ENCODE measurements at regions not wholly inside any gene's neighbourhood (a gene's known extent, or its start where the extent isn't known, plus 50 kb on each side); places are given as distances from the start of the nearest gene placed in this dataset.
"Not testable (repeated sequence)": the region's sequence is repeated elsewhere in the genome, so short reads cannot be mapped to it uniquely, and the experiment has no call there.

GRCh38 chr3:16072420-16073110, 101.9 kb upstream of the GALNT15 start:
- H3K27ac ChIP-seq (ENCODE audit: control insufficient read depth, insufficient read depth, low read length), result peak overlapping the region; percentile 50
- no peak overlapping the region for H3K4me2 ChIP-seq (ENCODE audit: control insufficient read depth, extremely low read depth, insufficient read depth, low read depth, low read length)
- H3K9ac ChIP-seq (ENCODE audit: control insufficient read depth, extremely low read depth, insufficient read depth, low read length), result no peak overlapping the region
- FAIRE-seq (no peak), DNase-seq (ENCODE audit: low read depth, low spot score) (no peak)
- no peaks in the 10 kb centered on the region for H3K79me2 ChIP-seq (ENCODE audit: control insufficient read depth, insufficient read depth, low read length)
- no peaks in the 10 kb centered on the region for H3K9me1 ChIP-seq (ENCODE audit: control insufficient read depth, extremely low read depth, insufficient read depth, low read length)
- no peak overlapping the region for H3K4me3 ChIP-seq (ENCODE audit: control insufficient read depth in 2 of 3, extremely low read depth in 1 of 3, insufficient read depth in 2 of 3, low read depth in 1 of 3, low read length in 3 of 3)
- no peaks in the 10 kb centered on the region for H4K20me1 ChIP-seq (ENCODE audit: control insufficient read depth, extremely low read depth, insufficient read depth, low read length)
- no peaks in the 10 kb centered on the region for H3K9me3 ChIP-seq (ENCODE audit: control insufficient read depth, low read depth, low read length)
- H3K27me3 ChIP-seq (ENCODE audit: control insufficient read depth, extremely low read depth, insufficient read depth, low read length), result no peaks in the 10 kb centered on the region
- dilution Hi-C loops (cut with MboI; ENCODE audit: extremely low pct_ligation_motif_present, low sequenced_read_pairs), result no loop called here
- H3K36me3 ChIP-seq (ENCODE audit: control insufficient read depth in 2 of 2, extremely low read depth in 1 of 2, insufficient read depth in 2 of 2, low read length in 2 of 2), result no peaks in the 10 kb centered on the region
- H2AFZ ChIP-seq (ENCODE audit: control insufficient read depth, low read length), result no peak overlapping the region
- TF ChIP-seq EZH2 (IDR thresholded peaks at IDR 0.05; ENCODE audit: low read length) (no peak), CTCF (optimal IDR thresholded peaks at IDR 0.05 in 1 of 3, IDR thresholded peaks at IDR 0.05 in 1 of 3, conservative IDR thresholded peaks at IDR 0.05 in 1 of 3; ENCODE audit: extremely low read depth in 1 of 3, insufficient read depth in 2 of 3, low read length in 3 of 3) (no peak)
- peaks cover 57% of the 10 kb centered on the region for H3K4me1 ChIP-seq (ENCODE audit: control insufficient read depth, extremely low read depth, insufficient read depth, low read length)

DNA sequence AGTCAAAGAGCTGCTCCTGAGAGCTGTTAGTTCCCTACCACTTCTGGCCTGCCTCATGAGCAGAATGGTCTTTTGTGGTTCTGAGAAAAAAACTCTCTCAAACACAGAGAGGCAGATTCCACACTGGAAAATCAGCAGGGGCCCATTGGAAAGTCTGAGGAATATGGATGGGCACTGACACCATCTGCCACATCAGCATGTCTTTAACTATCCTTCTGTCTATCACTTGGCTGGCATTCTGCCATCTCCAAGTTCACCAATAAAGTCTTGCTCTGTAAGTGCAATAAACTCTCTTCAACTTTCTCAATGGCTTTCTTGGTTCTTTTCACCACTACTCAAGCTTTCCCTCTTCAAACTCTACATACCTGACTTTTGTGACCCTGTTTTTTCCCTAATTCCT, 101.3 kb upstream of the GALNT15 start:
- H3K79me2 ChIP-seq (ENCODE audit: control insufficient read depth, insufficient read depth, low read length), result no peaks in the 10 kb centered on the region
- H3K27ac ChIP-seq (ENCODE audit: control insufficient read depth, insufficient read depth, low read length), result peak overlapping the region; percentile 34
- no peaks in the 10 kb centered on the region for H3K9me1 ChIP-seq (ENCODE audit: control insufficient read depth, extremely low read depth, insufficient read depth, low read length)
- no peak overlapping the region for H2AFZ ChIP-seq (ENCODE audit: control insufficient read depth, low read length)
- H4K20me1 ChIP-seq (ENCODE audit: control insufficient read depth, extremely low read depth, insufficient read depth, low read length), result no peaks in the 10 kb centered on the region
- TF ChIP-seq CTCF (optimal IDR thresholded peaks at IDR 0.05 in 1 of 3, IDR thresholded peaks at IDR 0.05 in 1 of 3, conservative IDR thresholded peaks at IDR 0.05 in 1 of 3; ENCODE audit: extremely low read depth in 1 of 3, insufficient read depth in 2 of 3, low read length in 3 of 3) (no peak), EZH2 (IDR thresholded peaks at IDR 0.05; ENCODE audit: low read length) (no peak)
- no peak overlapping the region for H3K4me2 ChIP-seq (ENCODE audit: control insufficient read depth, extremely low read depth, insufficient read depth, low read depth, low read length)
- no peak overlapping the region for H3K9ac ChIP-seq (ENCODE audit: control insufficient read depth, extremely low read depth, insufficient read depth, low read length)
- DNase-seq (ENCODE audit: low read depth, low spot score), result no peak
- H3K36me3 ChIP-seq (ENCODE audit: control insufficient read depth in 2 of 2, extremely low read depth in 1 of 2, insufficient read depth in 2 of 2, low read length in 2 of 2), result no peaks in the 10 kb centered on the region
- no peaks in the 10 kb centered on the region for H3K27me3 ChIP-seq (ENCODE audit: control insufficient read depth, extremely low read depth, insufficient read depth, low read length)
- no peak overlapping the region for H3K4me3 ChIP-seq (ENCODE audit: control insufficient read depth in 2 of 3, extremely low read depth in 1 of 3, insufficient read depth in 2 of 3, low read depth in 1 of 3, low read length in 3 of 3)
- FAIRE-seq, result no peak
- H3K9me3 ChIP-seq (ENCODE audit: control insufficient read depth, low read depth, low read length), result no peaks in the 10 kb centered on the region
- peaks cover 51% of the 10 kb centered on the region for H3K4me1 ChIP-seq (ENCODE audit: control insufficient read depth, extremely low read depth, insufficient read depth, low read length)
- dilution Hi-C loops (cut with MboI; ENCODE audit: extremely low pct_ligation_motif_present, low sequenced_read_pairs), result no loop called here

DNA sequence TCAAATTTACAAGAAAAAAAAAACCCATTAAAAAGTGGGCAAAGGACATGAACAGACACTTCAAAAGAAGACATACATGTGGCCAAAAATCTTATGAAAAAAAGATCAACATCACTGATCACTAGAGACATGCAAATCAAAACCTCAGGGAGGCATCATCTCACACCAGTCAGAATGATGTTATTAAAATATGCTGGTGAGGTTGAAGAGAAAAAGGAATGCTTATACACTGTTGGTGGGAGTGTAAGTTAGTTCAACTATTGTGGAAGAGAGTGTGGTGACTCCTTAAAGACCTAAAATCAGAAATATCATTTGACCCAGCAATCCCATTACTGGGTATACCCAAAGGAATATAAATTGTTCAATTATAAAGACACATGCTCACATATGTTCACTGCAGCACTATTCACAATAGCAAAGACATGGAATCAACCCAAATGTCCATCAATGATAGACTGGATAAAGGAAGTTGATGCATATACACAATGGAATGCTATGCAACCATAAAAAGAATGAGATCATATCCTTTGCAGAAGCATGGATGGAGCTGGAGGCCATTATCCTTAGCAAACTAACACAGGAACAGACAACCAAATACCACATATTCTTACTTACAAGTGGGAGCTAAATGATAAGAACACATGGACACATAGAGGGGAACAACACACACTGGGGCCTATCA, 100.3 kb upstream of the GALNT15 start:
- DNase-seq (ENCODE audit: low read depth, low spot score); FAIRE-seq; H3K79me2 ChIP-seq (ENCODE audit: control insufficient read depth, insufficient read depth, low read length); H3K9me1 ChIP-seq (ENCODE audit: control insufficient read depth, extremely low read depth, insufficient read depth, low read length); H4K20me1 ChIP-seq (ENCODE audit: control insufficient read depth, extremely low read depth, insufficient read depth, low read length); H3K36me3 ChIP-seq (ENCODE audit: control insufficient read depth in 2 of 2, extremely low read depth in 1 of 2, insufficient read depth in 2 of 2, low read length in 2 of 2); H3K9me3 ChIP-seq (ENCODE audit: control insufficient read depth, low read depth, low read length); H3K9ac ChIP-seq (ENCODE audit: control insufficient read depth, extremely low read depth, insufficient read depth, low read length); dilution Hi-C loops (cut with MboI; ENCODE audit: extremely low pct_ligation_motif_present, low sequenced_read_pairs); H3K4me3 ChIP-seq (ENCODE audit: control insufficient read depth in 2 of 3, extremely low read depth in 1 of 3, insufficient read depth in 2 of 3, low read depth in 1 of 3, low read length in 3 of 3); H3K4me2 ChIP-seq (ENCODE audit: control insufficient read depth, extremely low read depth, insufficient read depth, low read depth, low read length); H3K27me3 ChIP-seq (ENCODE audit: control insufficient read depth, extremely low read depth, insufficient read depth, low read length): not testable (repeated sequence)
- Histone ChIP-seq H3K4me1 (ENCODE audit: control insufficient read depth, extremely low read depth, insufficient read depth, low read length) (peaks cover 42% of the 10 kb centered on the region), H3K27ac (ENCODE audit: control insufficient read depth, insufficient read depth, low read length) (peak overlapping the region; percentile 35), H2AFZ (ENCODE audit: control insufficient read depth, low read length) (peak overlapping the region; percentile 48)

Data from keratinocyte (primary cell).